ENCODE measurements at regions not wholly inside any gene's neighbourhood (a gene's known extent, or its start where the extent isn't known, plus 50 kb on each side); places are given as distances from the start of the nearest gene placed in this dataset.

DNA sequence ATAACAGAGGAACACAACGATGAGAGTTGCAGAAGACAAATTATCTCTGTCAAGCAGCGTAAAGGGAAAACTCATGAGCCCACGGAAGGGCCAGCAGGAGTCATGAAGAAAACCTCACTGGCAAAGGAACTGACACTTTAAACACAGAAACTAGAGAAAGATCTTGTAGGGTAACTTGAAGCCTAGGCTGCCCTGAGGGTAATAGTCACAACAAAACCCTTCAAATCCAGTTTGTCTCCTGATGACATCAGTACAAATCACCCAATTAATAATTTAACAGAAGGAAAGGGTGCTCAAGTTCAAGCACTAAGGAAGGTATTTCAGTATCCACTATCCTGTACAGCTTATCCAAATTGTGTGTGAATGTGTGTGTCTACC is 549.1 kb downstream of the MTRR start:
- no peak overlapping the region for H3K9ac ChIP-seq (replicated peaks; ENCODE audit: extremely low read depth, insufficient read depth, low read length)
- CTCF ChIA-PET: no interaction called here
- intact Hi-C loops (cut with micrococcal nuclease): no loop called here
- no TSS peak for BruUV-seq (replicated peaks)
- no peaks in the 10 kb centered on the region for H3K9me1 ChIP-seq (replicated peaks; ENCODE audit: control insufficient read depth, extremely low read depth, insufficient read depth, low read length)
- H4K20me1 ChIP-seq (replicated peaks; ENCODE audit: control insufficient read depth, extremely low read depth, insufficient read depth, low read length): no peaks in the 10 kb centered on the region
- H3K9me3 ChIP-seq (replicated peaks; ENCODE audit: control insufficient read depth, insufficient read depth, low read length): no peaks in the 10 kb centered on the region
- no peaks in the 10 kb centered on the region for H3K27me3 ChIP-seq (ENCODE audit: control insufficient read depth in 2 of 2, insufficient read depth in 2 of 2, low read length in 2 of 2)
- H2AFZ ChIP-seq (ENCODE audit: low read depth, low read length): no peak overlapping the region
- FAIRE-seq (no peak), DNase-seq (ENCODE audit: low read depth, low spot score) (no peak)
- H3K27ac ChIP-seq (ENCODE audit: insufficient read depth, low read depth, low read length): no peak overlapping the region
- H3K4me2 ChIP-seq (ENCODE audit: insufficient read depth, low read length): no peak overlapping the region
- H3K79me2 ChIP-seq (ENCODE audit: control insufficient read depth, insufficient read depth, low read length): no peaks in the 10 kb centered on the region
- POLR2A ChIA-PET: no interaction called here
- H3K4me3 ChIP-seq (replicated peaks in 1 of 3; ENCODE audit: insufficient read depth in 1 of 3, low read depth in 1 of 3, low read length in 3 of 3): no peak overlapping the region
- TF ChIP-seq, protein P1, sequence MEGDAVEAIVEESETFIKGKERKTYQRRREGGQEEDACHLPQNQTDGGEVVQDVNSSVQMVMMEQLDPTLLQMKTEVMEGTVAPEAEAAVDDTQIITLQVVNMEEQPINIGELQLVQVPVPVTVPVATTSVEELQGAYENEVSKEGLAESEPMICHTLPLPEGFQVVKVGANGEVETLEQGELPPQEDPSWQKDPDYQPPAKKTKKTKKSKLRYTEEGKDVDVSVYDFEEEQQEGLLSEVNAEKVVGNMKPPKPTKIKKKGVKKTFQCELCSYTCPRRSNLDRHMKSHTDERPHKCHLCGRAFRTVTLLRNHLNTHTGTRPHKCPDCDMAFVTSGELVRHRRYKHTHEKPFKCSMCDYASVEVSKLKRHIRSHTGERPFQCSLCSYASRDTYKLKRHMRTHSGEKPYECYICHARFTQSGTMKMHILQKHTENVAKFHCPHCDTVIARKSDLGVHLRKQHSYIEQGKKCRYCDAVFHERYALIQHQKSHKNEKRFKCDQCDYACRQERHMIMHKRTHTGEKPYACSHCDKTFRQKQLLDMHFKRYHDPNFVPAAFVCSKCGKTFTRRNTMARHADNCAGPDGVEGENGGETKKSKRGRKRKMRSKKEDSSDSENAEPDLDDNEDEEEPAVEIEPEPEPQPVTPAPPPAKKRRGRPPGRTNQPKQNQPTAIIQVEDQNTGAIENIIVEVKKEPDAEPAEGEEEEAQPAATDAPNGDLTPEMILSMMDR (IDR thresholded peaks at IDR 0.05; ENCODE audit: extremely low read depth in 1 of 2, insufficient read depth in 1 of 2, low read depth in 1 of 2, low read length in 2 of 2): no peak
- TF ChIP-seq JUN (IDR thresholded peaks at IDR 0.05; ENCODE audit: borderline replicate concordance, insufficient read depth, insufficient read length, low read depth): no peak
- TF ChIP-seq MYC (IDR thresholded peaks at IDR 0.05; ENCODE audit: low read depth, low read length): no peak
- TF ChIP-seq POLR2AphosphoS5 (IDR thresholded peaks at IDR 0.05; ENCODE audit: insufficient read depth, low read depth, low read length): no peak
- TF ChIP-seq FOS (IDR thresholded peaks at IDR 0.05; ENCODE audit: borderline replicate concordance, insufficient read depth, low read length): no peak
- no peak for TF ChIP-seq GATA2 (IDR thresholded peaks at IDR 0.05; ENCODE audit: insufficient read depth, insufficient read length, low read depth, low read length)
- TF ChIP-seq, protein P2, sequence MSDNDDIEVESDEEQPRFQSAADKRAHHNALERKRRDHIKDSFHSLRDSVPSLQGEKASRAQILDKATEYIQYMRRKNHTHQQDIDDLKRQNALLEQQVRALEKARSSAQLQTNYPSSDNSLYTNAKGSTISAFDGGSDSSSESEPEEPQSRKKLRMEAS (IDR thresholded peaks at IDR 0.05; ENCODE audit: insufficient read depth, insufficient read length): no peak
- TF ChIP-seq EZH2 (IDR thresholded peaks at IDR 0.05; ENCODE audit: borderline replicate concordance, low read depth, low read length, severe bottlenecking): no peak
- no peak for TF ChIP-seq POLR2A (IDR thresholded peaks at IDR 0.05; ENCODE audit: low read depth, low read length)
- no peaks in the 10 kb centered on the region for H3K36me3 ChIP-seq (ENCODE audit: control insufficient read depth in 2 of 2, extremely low read depth in 1 of 2, insufficient read depth in 2 of 2, low read length in 2 of 2)
- H3K4me1 ChIP-seq (ENCODE audit: control insufficient read depth, extremely low read depth, insufficient read depth, low read length): no peaks in the 10 kb centered on the region
- dilution Hi-C loops (cut with MboI; ENCODE audit: extremely low pct_ligation_motif_present, low sequenced_read_pairs): no loop called here

All from endothelial cell of umbilical vein (primary cell).